Skeletal muscle tissue (tissue), 3 donors: ENCODE measurements at regions not wholly inside any gene's neighbourhood (a gene's known extent, or its start where the extent isn't known, plus 50 kb on each side); places are given as distances from the start of the nearest gene placed in this dataset.

Source experiments
- H3K27ac ChIP-seq: one replicate; pipeline ENCODE4 v1.7.0; 2013; ENCODE audit warnings: mild to moderate bottlenecking, low read depth, low read length, inconsistent platforms
- H3K27me3 ChIP-seq, 3 donors: one replicate each; pipeline ENCODE4 v1.7.0; 2013; ENCODE audit warnings: low read length in 3 of 3; ENCODE audit not compliant: control insufficient read depth in 3 of 3, insufficient read depth in 3 of 3
- H3K36me3 ChIP-seq, 3 donors: one replicate each; pipeline ENCODE4 v1.7.0; 2013; ENCODE audit warnings: low read length in 3 of 3; ENCODE audit not compliant: control insufficient read depth in 3 of 3, insufficient read depth in 3 of 3
- H3K4me1 ChIP-seq, 3 donors: one replicate each; pipeline ENCODE4 v1.7.0; 2013; ENCODE audit warnings: low read length in 3 of 3, mild to moderate bottlenecking in 3 of 3; ENCODE audit not compliant: control insufficient read depth in 3 of 3, insufficient read depth in 3 of 3
- H3K4me3 ChIP-seq, 3 donors: one replicate each; pipeline ENCODE4 v1.7.0; 2013; ENCODE audit warnings: low read length in 3 of 3
- H3K9ac ChIP-seq, 3 donors: one replicate each; pipeline ENCODE4 v1.7.0; 2013; ENCODE audit warnings: low read length in 3 of 3, mild to moderate bottlenecking in 3 of 3, moderate library complexity in 2 of 3, low read depth in 1 of 3
- H3K9me3 ChIP-seq, 3 donors: one replicate each; pipeline ENCODE4 v1.7.0; 2013; ENCODE audit warnings: low read length in 3 of 3; ENCODE audit not compliant: control insufficient read depth in 3 of 3
- donor health status: Osteomylitis.

- H3K36me3 ChIP-seq, result no peaks in the 10 kb centered on the region
- H3K4me1 ChIP-seq, result no peaks in the 10 kb centered on the region
- no peaks in the 10 kb centered on the region for H3K9me3 ChIP-seq
- no peak overlapping the region for H3K27ac ChIP-seq
- H3K9ac ChIP-seq, result no peak overlapping the region
- no peaks in the 10 kb centered on the region for H3K27me3 ChIP-seq
- H3K4me3 ChIP-seq, result no peak overlapping the region
These were observed 85.3 kb upstream of the AKAP12 start for GRCh38 chr6:151154418-151154817.

- Histone ChIP-seq H3K4me3 (no peak overlapping the region), H3K9ac (no peak overlapping the region), H3K4me1 (no peaks in the 10 kb centered on the region), H3K9me3 (no peaks in the 10 kb centered on the region), H3K27ac (no peak overlapping the region), H3K27me3 (no peaks in the 10 kb centered on the region), H3K36me3 (no peaks in the 10 kb centered on the region)
These were observed 84.7 kb upstream of the AKAP12 start for GRCh38 chr6:151155095-151155494.

DNA sequence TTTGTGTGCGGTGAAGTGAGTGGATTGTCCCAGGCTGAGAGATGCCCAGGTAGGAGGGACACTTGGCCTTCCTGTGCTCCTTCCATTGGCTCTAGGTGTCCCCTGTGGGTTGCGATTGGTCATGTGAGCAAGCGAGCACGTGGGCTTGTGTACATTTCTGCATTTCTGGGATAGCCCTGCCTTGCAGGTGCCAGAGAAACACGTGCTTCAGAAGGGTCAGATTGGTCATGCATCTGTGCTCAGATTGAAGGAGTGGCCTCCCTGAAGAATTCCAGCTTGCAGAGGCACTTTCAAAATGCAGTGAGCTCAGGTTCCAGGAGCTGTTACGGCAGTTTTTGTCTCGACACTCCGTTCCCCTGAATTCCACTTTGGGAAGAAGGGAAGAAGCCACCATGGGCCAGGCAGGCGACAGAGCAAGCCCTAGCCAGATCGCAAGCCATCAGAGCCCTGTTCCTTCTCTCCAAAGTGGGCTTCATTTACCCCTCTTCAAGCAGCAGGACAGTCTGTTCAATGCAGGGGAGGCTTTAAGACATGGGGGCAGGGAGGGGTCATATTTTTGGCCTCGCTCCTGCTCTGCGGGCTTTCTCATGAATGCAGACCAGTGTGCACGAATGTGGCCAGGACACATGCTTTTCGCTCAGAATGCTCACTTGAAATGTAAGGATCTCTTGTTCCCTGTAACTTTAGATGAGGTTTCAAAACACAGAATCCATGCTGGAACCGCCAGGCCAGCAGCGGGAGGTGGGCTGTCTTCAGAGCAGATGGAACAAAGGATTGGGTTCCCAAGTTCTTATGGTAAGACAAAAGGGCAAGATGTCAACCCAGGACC lies 78.6 kb upstream of the AKAP12 start:
- Histone ChIP-seq H3K4me3 (peak overlapping the region in 1 of 3 donors; percentile 1), H3K9ac (no peak overlapping the region), H3K36me3 (no peaks in the 10 kb centered on the region), H3K4me1 (peaks cover 0 to 9% (median 0%) of the 10 kb centered on the region in 3 donors), H3K27me3 (no peaks in the 10 kb centered on the region), H3K27ac (no peak overlapping the region), H3K9me3 (no peaks in the 10 kb centered on the region)

- Histone ChIP-seq H3K9ac (no peak overlapping the region), H3K27ac (no peak overlapping the region), H3K27me3 (no peaks in the 10 kb centered on the region), H3K36me3 (no peaks in the 10 kb centered on the region), H3K4me3 (no peak overlapping the region), H3K9me3 (no peaks in the 10 kb centered on the region), H3K4me1 (peaks cover 0 to 9% (median 0%) of the 10 kb centered on the region in 3 donors)
These were observed 75.4 kb upstream of the AKAP12 start for GRCh38 chr6:151164383-151164782.

GRCh38 chr6:151166180-151166579 lies 73.6 kb upstream of the AKAP12 start:
- Histone ChIP-seq H3K9me3 (no peaks in the 10 kb centered on the region), H3K27ac (no peak overlapping the region), H3K36me3 (no peaks in the 10 kb centered on the region), H3K27me3 (no peaks in the 10 kb centered on the region), H3K4me1 (peaks cover 0 to 5% (median 0%) of the 10 kb centered on the region in 3 donors), H3K4me3 (no peak overlapping the region), H3K9ac (no peak overlapping the region)

GRCh38 chr6:151167034-151167433 lies 72.7 kb upstream of the AKAP12 start:
- Histone ChIP-seq H3K4me3 (no peak overlapping the region), H3K27ac (no peak overlapping the region), H3K27me3 (no peaks in the 10 kb centered on the region), H3K9ac (no peak overlapping the region), H3K36me3 (no peaks in the 10 kb centered on the region), H3K9me3 (no peaks in the 10 kb centered on the region), H3K4me1 (no peaks in the 10 kb centered on the region)

DNA sequence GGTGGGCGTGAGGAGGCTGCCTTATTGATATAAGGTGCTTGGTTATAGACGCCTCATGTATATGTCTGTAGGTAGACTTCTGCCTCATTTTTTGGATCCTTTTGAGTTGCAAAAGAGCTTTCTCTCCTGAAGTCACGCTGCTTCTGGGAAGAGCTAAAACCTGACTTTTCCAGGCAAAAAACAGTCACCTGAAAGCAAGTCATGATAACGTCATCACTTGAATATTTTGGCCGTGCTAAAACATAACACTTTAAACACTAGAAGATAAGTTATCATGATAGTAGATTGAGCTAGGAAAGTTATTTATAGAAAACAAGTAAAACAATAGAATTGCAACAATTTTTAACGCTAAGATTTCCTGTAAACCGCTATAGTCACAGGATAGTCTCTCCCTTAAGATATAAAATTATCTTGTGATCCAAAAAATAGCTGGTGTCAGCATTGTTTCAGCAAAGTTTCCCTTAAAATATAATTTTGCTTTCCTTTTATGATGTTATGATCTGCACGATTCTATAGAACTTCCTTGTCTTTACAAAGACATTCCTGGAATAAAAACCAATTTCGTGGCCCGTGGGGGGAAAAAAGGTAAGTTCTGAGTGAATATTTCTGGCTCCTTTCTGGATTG lies 69.0 kb upstream of the AKAP12 start:
- Histone ChIP-seq H3K36me3 (no peaks in the 10 kb centered on the region), H3K9me3 (no peaks in the 10 kb centered on the region), H3K4me3 (no peak overlapping the region), H3K9ac (no peak overlapping the region), H3K27ac (no peak overlapping the region), H3K4me1 (no peaks in the 10 kb centered on the region), H3K27me3 (no peaks in the 10 kb centered on the region)

GRCh38 chr6:151172751-151173150 lies 67.0 kb upstream of the AKAP12 start:
- H3K27ac ChIP-seq, result no peak overlapping the region
- no peak overlapping the region for H3K9ac ChIP-seq
- no peaks in the 10 kb centered on the region for H3K4me1 ChIP-seq
- no peak overlapping the region for H3K4me3 ChIP-seq
- no peaks in the 10 kb centered on the region for H3K9me3 ChIP-seq
- H3K36me3 ChIP-seq, result no peaks in the 10 kb centered on the region
- H3K27me3 ChIP-seq, result peaks cover 0 to 3% (median 0%) of the 10 kb centered on the region in 3 donors

DNA sequence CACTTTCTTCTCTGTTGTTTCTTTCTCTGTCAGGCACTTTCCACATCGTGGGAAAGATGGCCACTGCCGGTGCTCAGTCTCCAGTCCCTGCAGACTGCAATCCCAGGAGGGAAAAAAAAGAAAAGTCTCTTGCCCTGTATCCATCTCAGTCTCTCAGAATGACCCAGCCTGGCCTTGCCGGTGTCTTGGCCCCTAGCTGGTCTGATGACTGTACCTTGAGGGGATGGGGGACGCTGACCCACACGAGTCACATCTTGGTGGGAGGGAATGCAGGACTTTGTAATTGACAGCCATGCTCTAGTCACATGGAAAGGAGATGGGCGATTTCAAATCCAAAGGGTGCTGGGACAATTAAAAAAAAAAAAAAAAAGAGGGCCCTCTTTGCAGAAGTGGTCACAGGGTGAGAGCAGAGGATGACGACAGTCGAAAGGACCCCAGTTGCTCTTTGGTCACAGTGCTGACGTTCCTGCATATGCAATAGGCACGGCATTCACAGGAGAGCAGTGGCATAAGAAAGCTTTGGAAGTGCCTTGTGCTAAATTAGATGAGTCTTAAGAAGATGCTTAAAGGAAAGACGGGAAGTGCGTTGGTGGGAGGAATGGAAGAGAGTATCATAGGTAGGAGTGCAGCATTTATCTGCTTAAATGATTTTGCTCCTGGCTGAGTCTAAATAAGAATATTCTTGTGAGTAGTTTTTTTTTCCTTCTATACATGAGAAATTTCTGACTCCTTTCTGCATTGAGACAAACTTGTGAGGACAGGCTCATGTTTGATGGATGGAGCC lies 63.9 kb upstream of the AKAP12 start:
- Histone ChIP-seq H3K36me3 (no peaks in the 10 kb centered on the region), H3K9me3 (no peaks in the 10 kb centered on the region), H3K27ac (no peak overlapping the region), H3K4me1 (no peaks in the 10 kb centered on the region), H3K4me3 (no peak overlapping the region), H3K9ac (no peak overlapping the region), H3K27me3 (peaks cover 0 to 3% (median 0%) of the 10 kb centered on the region in 3 donors)
